Liver (tissue), 3 donors: ENCODE measurements at regions not wholly inside any gene's neighbourhood (a gene's known extent, or its start where the extent isn't known, plus 50 kb on each side); places are given as distances from the start of the nearest gene placed in this dataset.

Source experiments
- EGR1 ChIP-seq, 2 donors: IDR thresholded peaks; 2 replicates each; pipeline ENCODE4 v1.6.1; 2016 to 2018; ENCODE audit warnings: antibody characterized with exemption in 2 of 2, low read depth in 2 of 2
- GABPA ChIP-seq, 2 donors: IDR thresholded peaks in 1 of 2; conservative IDR thresholded peaks in 1 of 2; 2 replicates each; pipeline ENCODE4 v1.6.1; 2016; ENCODE audit warnings: antibody characterized with exemption in 2 of 2, mild to moderate bottlenecking in 1 of 2, moderate library complexity in 1 of 2
- JUND ChIP-seq, 2 donors: IDR thresholded peaks; 2 replicates each; pipeline ENCODE4 v1.6.1; 2016; ENCODE audit warnings: antibody characterized with exemption in 2 of 2
- NR2F2 ChIP-seq: IDR thresholded peaks from 2 replicates; pipeline ENCODE4 v1.6.1; 2016; ENCODE audit warnings: antibody characterized with exemption
- TF ChIP-seq, protein P1 (sequence below): fragments of 150-350 bp; IDR thresholded peaks from 2 replicates; pipeline ENCODE4 v1.5.1; 2017; ENCODE audit warnings: improper control_type of control experiment, low read depth, low read length; ENCODE audit not compliant: missing input control
- donor health status: healthy.
- donor health status: healthy.

DNA sequence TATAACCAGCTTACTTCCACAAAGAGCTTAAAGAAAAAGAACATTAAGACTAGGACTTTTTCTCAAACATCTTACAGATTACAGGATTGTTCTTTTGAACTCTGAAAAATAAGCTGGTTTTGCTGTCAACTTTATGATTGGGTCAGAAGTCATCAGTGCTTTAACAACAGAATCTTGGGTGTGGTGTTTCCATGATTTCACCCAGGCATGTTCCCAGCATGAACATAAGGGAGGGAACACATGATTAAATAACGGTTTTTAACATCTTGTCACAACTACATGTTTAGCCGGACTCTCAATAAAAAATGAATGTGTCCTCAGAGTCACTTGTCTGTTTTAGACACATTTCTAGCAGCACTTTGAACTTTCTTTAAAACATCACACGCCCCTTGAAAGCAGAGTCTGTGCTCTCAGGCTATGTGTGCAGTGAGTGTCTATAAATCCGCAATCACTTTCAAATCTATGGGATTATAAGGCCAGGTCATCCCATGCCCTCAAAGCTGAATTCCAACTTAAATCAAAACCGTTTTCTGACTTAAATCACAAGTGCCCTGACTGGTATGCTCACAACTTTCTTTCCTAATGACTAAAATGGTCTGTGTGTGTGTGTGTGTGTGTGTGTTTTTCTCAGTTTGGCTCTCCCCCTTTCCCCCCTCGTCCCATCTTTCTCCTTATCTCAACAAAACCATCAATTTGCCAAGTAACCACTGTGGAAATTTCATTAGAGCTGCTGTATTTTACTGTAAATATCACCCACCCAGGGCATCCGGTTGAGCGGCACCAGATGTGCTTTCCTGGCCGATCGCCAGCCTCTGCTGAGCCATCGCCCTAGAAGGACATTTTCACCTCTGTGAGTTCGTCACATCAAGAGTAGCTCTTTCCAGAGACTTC is 216.8 kb upstream of the DTNBP1 start:
- TF ChIP-seq, protein P1, sequence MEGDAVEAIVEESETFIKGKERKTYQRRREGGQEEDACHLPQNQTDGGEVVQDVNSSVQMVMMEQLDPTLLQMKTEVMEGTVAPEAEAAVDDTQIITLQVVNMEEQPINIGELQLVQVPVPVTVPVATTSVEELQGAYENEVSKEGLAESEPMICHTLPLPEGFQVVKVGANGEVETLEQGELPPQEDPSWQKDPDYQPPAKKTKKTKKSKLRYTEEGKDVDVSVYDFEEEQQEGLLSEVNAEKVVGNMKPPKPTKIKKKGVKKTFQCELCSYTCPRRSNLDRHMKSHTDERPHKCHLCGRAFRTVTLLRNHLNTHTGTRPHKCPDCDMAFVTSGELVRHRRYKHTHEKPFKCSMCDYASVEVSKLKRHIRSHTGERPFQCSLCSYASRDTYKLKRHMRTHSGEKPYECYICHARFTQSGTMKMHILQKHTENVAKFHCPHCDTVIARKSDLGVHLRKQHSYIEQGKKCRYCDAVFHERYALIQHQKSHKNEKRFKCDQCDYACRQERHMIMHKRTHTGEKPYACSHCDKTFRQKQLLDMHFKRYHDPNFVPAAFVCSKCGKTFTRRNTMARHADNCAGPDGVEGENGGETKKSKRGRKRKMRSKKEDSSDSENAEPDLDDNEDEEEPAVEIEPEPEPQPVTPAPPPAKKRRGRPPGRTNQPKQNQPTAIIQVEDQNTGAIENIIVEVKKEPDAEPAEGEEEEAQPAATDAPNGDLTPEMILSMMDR, result no peak
- TF ChIP-seq GABPA (IDR thresholded peaks at IDR 0.05 in 1 of 2, conservative IDR thresholded peaks at IDR 0.05 in 1 of 2) (no peak), NR2F2 (no peak), EGR1 (IDR thresholded peaks at IDR 0.05; ENCODE audit: low read depth in 2 of 2) (no peak), JUND (IDR thresholded peaks at IDR 0.05) (no peak)
